GM23338 (cell line): ENCODE measurements at regions not wholly inside any gene's neighbourhood (a gene's known extent, or its start where the extent isn't known, plus 50 kb on each side); places are given as distances from the start of the nearest gene placed in this dataset.

ENCODE experiments used
- ATAC-seq: fragments of 200-7000 bp; cut with Tn5 transposase; 3 replicates; pipeline ENCODE4 v1.9.1; 2020
- DNase-seq: peaks from one replicate; pipeline ENCODE4 v3.0.0-alpha.2; 2015; ENCODE audit warnings: low spot score
- H2AFZ ChIP-seq: fragments of 200-600 bp; sonication (generic); 2 replicates; pipeline ENCODE4 v1.8.0; 2016; ENCODE audit warnings: antibody characterized with exemption, mild to moderate bottlenecking, moderate library complexity
- H3F3A ChIP-seq: fragments of 200-600 bp; sonication (generic); replicated peaks from 2 replicates; pipeline ENCODE4 v1.8.0; 2017; ENCODE audit warnings: antibody characterized with exemption, mixed run types, low read depth
- H3K27ac ChIP-seq: fragments of 200-600 bp; sonication (generic); 2 replicates; pipeline ENCODE4 v1.6.1; 2016; ENCODE audit warnings: low read depth
- H3K27me3 ChIP-seq: fragments of 200-600 bp; sonication (generic); 2 replicates; pipeline ENCODE4 v1.8.0; 2016; ENCODE audit warnings: mild to moderate bottlenecking, mixed run types, moderate library complexity; ENCODE audit not compliant: insufficient read depth
- H3K36me3 ChIP-seq: fragments of 200-600 bp; sonication (generic); 2 replicates; pipeline ENCODE4 v1.8.0; 2016; ENCODE audit warnings: mild to moderate bottlenecking; ENCODE audit not compliant: insufficient read depth
- H3K4me1 ChIP-seq: fragments of 200-600 bp; sonication (generic); 2 replicates; pipeline ENCODE4 v1.8.0; 2016; ENCODE audit warnings: mild to moderate bottlenecking, moderate library complexity; ENCODE audit not compliant: insufficient read depth
- H3K4me2 ChIP-seq: fragments of 200-600 bp; sonication (generic); 2 replicates; pipeline ENCODE4 v1.7.1; 2017; ENCODE audit warnings: mixed run types
- H3K4me3 ChIP-seq: fragments of 200-600 bp; sonication (generic); 2 replicates; pipeline ENCODE4 v1.6.1; 2016; ENCODE audit warnings: mixed run types
- H3K79me2 ChIP-seq: fragments of 200-600 bp; sonication (generic); replicated peaks from 2 replicates; pipeline ENCODE4 v1.8.0; 2017; ENCODE audit warnings: mild to moderate bottlenecking; ENCODE audit not compliant: insufficient read depth
- H3K9me2 ChIP-seq: fragments of 200-600 bp; sonication (generic); 2 replicates; pipeline ENCODE4 v1.8.0; 2017; ENCODE audit not compliant: insufficient read depth
- H4K20me1 ChIP-seq: fragments of 200-600 bp; sonication (generic); replicated peaks from 2 replicates; pipeline ENCODE4 v1.8.0; 2017; ENCODE audit warnings: mild to moderate bottlenecking; ENCODE audit not compliant: insufficient read depth
- H3K27ac Mint-ChIP-seq: 2 replicates; pipeline ENCODE4 v1.8.0; 2020; ENCODE audit warnings: inconsistent platforms, mild to moderate bottlenecking, moderate library complexity, mixed read lengths
- H3K27me3 Mint-ChIP-seq: 3 replicates; pipeline ENCODE4 v1.8.0; 2022; ENCODE audit warnings: low read depth, mild to moderate bottlenecking, moderate library complexity, mixed read lengths, inconsistent platforms; ENCODE audit not compliant: insufficient read depth, poor library complexity
- H3K36me3 Mint-ChIP-seq: 3 replicates; pipeline ENCODE4 v1.8.0; 2021; ENCODE audit warnings: low read depth, mild to moderate bottlenecking, inconsistent platforms, moderate library complexity, mixed read lengths
- H3K4me1 Mint-ChIP-seq: 3 replicates; pipeline ENCODE4 v1.8.0; 2020; ENCODE audit warnings: mild to moderate bottlenecking, inconsistent platforms, mixed read lengths
- H3K4me3 Mint-ChIP-seq: 3 replicates; pipeline ENCODE4 v1.8.0; 2021; ENCODE audit warnings: moderate library complexity, mild to moderate bottlenecking, inconsistent platforms, mixed read lengths
- H3K9me3 Mint-ChIP-seq: 3 replicates; pipeline ENCODE4 v1.8.0; 2020; ENCODE audit warnings: moderate library complexity, mild to moderate bottlenecking, inconsistent platforms, mixed read lengths
- CREB1 ChIP-seq: fragments of 250-450 bp; sonication (Bioruptor Pico); IDR thresholded peaks from 2 replicates; pipeline ENCODE4 v1.5.0; 2020; ENCODE audit warnings: low read depth, mild to moderate bottlenecking, moderate library complexity
- EZH2 ChIP-seq: fragments of 200-600 bp; sonication (generic); IDR thresholded peaks from one replicate; pipeline ENCODE4 v1.8.0; 2017; ENCODE audit warnings: antibody characterized with exemption, mild to moderate bottlenecking, low read depth; ENCODE audit not compliant: unreplicated experiment
- JUNB ChIP-seq: IDR thresholded peaks from one replicate; pipeline ENCODE4 v1.6.1; 2016; ENCODE audit warnings: antibody characterized with exemption; ENCODE audit not compliant: unreplicated experiment
- NANOG ChIP-seq: IDR thresholded peaks from 2 replicates; pipeline ENCODE4 v1.6.1; 2016; ENCODE audit warnings: antibody characterized with exemption, borderline replicate concordance
- POLR2AphosphoS5 ChIP-seq: IDR thresholded peaks from 2 replicates; pipeline ENCODE4 v1.6.1; 2016; ENCODE audit warnings: antibody characterized with exemption, low read depth
- STAT1 ChIP-seq: IDR thresholded peaks from one replicate; pipeline ENCODE4 v1.6.1; 2016; ENCODE audit warnings: antibody characterized with exemption; ENCODE audit not compliant: unreplicated experiment
- ZNF114 ChIP-seq: fragments of 250-450 bp; sonication (Bioruptor Pico); IDR thresholded peaks from 2 replicates; pipeline ENCODE4 v1.5.0; 2020; ENCODE audit warnings: mild to moderate bottlenecking, moderate library complexity
- ZNF331 ChIP-seq: fragments of 250-450 bp; sonication (Bioruptor Pico); IDR thresholded peaks from 2 replicates; pipeline ENCODE4 v1.5.0; 2020; ENCODE audit warnings: low read depth, mild to moderate bottlenecking, moderate library complexity
- TF ChIP-seq, protein P1 (sequence below): IDR thresholded peaks from 2 replicates; pipeline ENCODE4 v1.6.1; 2016; ENCODE audit warnings: antibody characterized with exemption
- TF ChIP-seq, protein P2 (sequence below): IDR thresholded peaks from one replicate; pipeline ENCODE4 v1.6.1; 2018; ENCODE audit warnings: antibody characterized with exemption; ENCODE audit not compliant: unreplicated experiment
- TF ChIP-seq, protein P3 (sequence below): fragments of 250-450 bp; sonication (Bioruptor Pico); IDR thresholded peaks from 2 replicates; pipeline ENCODE4 v1.5.0; 2020; ENCODE audit warnings: mild to moderate bottlenecking, moderate library complexity
- TF ChIP-seq, protein P4 (sequence below), 2 experiments: fragments of 200-600 bp in 1 of 2; sonication (generic) in 1 of 2; conservative IDR thresholded peaks; 2 replicates each; pipeline versions ENCODE4 v1.5.1 to v1.6.1; 2016 to 2017; ENCODE audit warnings: antibody characterized with exemption in 2 of 2, low read depth in 2 of 2, mild to moderate bottlenecking in 2 of 2, moderate library complexity in 1 of 2

DNA sequence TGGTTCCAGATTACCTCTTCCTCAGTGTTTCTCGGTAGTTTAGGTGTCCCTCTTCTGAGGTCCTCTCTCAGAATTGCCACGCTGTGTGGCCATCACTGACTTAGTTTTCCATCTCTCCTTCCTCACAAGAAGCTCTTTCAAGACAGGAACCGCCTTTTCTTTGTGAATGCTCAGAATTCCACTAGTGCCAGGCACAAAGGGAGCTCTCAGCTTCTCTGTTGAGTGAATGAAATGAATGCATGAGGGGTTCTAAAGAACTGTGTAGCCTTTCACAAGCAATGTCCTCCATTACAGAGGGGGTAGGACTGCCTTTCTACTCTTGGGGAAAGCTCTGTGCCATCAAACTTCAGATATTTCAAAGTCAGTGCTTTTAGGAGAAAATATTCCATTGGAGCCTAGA is 546.8 kb downstream of the RWDD3 start:
- Mint-ChIP-seq H3K4me3 (no peak overlapping the region), H3K27ac (no peak overlapping the region), H3K27me3 (peaks cover 4% of the 10 kb centered on the region), H3K36me3 (no peaks in the 10 kb centered on the region; the same call in 2 of the 3 replicates), H3K9me3 (no peaks in the 10 kb centered on the region; the same call in 2 of the 3 replicates), H3K4me1 (peaks cover 12% of the 10 kb centered on the region; the same call in 2 of the 3 replicates)
- Histone ChIP-seq H3K4me3 (no peak overlapping the region), H3K27ac (no peak overlapping the region), H4K20me1 (no peaks in the 10 kb centered on the region), H3K4me2 (no peak overlapping the region), H3F3A (no peaks in the 10 kb centered on the region), H3K4me1 (peaks cover 9% of the 10 kb centered on the region; the same call in 1 of the 2 replicates), H2AFZ (peak overlapping the region; percentile 85), H3K27me3 (no peaks in the 10 kb centered on the region), H3K36me3 (no peaks in the 10 kb centered on the region), H3K79me2 (no peaks in the 10 kb centered on the region), H3K9me2 (peaks cover 32% of the 10 kb centered on the region)
- DNase-seq (peak; percentile 2), ATAC-seq (no peak)
- TF ChIP-seq CREB1 (CRISPR knock-in tag): no peak
- TF ChIP-seq, protein P1, sequence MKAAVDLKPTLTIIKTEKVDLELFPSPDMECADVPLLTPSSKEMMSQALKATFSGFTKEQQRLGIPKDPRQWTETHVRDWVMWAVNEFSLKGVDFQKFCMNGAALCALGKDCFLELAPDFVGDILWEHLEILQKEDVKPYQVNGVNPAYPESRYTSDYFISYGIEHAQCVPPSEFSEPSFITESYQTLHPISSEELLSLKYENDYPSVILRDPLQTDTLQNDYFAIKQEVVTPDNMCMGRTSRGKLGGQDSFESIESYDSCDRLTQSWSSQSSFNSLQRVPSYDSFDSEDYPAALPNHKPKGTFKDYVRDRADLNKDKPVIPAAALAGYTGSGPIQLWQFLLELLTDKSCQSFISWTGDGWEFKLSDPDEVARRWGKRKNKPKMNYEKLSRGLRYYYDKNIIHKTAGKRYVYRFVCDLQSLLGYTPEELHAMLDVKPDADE: no peak
- TF ChIP-seq EZH2: no peak
- TF ChIP-seq STAT1: no peak
- TF ChIP-seq, protein P2, sequence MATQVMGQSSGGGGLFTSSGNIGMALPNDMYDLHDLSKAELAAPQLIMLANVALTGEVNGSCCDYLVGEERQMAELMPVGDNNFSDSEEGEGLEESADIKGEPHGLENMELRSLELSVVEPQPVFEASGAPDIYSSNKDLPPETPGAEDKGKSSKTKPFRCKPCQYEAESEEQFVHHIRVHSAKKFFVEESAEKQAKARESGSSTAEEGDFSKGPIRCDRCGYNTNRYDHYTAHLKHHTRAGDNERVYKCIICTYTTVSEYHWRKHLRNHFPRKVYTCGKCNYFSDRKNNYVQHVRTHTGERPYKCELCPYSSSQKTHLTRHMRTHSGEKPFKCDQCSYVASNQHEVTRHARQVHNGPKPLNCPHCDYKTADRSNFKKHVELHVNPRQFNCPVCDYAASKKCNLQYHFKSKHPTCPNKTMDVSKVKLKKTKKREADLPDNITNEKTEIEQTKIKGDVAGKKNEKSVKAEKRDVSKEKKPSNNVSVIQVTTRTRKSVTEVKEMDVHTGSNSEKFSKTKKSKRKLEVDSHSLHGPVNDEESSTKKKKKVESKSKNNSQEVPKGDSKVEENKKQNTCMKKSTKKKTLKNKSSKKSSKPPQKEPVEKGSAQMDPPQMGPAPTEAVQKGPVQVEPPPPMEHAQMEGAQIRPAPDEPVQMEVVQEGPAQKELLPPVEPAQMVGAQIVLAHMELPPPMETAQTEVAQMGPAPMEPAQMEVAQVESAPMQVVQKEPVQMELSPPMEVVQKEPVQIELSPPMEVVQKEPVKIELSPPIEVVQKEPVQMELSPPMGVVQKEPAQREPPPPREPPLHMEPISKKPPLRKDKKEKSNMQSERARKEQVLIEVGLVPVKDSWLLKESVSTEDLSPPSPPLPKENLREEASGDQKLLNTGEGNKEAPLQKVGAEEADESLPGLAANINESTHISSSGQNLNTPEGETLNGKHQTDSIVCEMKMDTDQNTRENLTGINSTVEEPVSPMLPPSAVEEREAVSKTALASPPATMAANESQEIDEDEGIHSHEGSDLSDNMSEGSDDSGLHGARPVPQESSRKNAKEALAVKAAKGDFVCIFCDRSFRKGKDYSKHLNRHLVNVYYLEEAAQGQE: no peak
- no peak for TF ChIP-seq ZNF331
- no peak for TF ChIP-seq JUNB
- TF ChIP-seq NANOG: no peak
- TF ChIP-seq POLR2AphosphoS5: no peak
- no peak for TF ChIP-seq ZNF114 (CRISPR knock-in tag)
- TF ChIP-seq, protein P3, sequence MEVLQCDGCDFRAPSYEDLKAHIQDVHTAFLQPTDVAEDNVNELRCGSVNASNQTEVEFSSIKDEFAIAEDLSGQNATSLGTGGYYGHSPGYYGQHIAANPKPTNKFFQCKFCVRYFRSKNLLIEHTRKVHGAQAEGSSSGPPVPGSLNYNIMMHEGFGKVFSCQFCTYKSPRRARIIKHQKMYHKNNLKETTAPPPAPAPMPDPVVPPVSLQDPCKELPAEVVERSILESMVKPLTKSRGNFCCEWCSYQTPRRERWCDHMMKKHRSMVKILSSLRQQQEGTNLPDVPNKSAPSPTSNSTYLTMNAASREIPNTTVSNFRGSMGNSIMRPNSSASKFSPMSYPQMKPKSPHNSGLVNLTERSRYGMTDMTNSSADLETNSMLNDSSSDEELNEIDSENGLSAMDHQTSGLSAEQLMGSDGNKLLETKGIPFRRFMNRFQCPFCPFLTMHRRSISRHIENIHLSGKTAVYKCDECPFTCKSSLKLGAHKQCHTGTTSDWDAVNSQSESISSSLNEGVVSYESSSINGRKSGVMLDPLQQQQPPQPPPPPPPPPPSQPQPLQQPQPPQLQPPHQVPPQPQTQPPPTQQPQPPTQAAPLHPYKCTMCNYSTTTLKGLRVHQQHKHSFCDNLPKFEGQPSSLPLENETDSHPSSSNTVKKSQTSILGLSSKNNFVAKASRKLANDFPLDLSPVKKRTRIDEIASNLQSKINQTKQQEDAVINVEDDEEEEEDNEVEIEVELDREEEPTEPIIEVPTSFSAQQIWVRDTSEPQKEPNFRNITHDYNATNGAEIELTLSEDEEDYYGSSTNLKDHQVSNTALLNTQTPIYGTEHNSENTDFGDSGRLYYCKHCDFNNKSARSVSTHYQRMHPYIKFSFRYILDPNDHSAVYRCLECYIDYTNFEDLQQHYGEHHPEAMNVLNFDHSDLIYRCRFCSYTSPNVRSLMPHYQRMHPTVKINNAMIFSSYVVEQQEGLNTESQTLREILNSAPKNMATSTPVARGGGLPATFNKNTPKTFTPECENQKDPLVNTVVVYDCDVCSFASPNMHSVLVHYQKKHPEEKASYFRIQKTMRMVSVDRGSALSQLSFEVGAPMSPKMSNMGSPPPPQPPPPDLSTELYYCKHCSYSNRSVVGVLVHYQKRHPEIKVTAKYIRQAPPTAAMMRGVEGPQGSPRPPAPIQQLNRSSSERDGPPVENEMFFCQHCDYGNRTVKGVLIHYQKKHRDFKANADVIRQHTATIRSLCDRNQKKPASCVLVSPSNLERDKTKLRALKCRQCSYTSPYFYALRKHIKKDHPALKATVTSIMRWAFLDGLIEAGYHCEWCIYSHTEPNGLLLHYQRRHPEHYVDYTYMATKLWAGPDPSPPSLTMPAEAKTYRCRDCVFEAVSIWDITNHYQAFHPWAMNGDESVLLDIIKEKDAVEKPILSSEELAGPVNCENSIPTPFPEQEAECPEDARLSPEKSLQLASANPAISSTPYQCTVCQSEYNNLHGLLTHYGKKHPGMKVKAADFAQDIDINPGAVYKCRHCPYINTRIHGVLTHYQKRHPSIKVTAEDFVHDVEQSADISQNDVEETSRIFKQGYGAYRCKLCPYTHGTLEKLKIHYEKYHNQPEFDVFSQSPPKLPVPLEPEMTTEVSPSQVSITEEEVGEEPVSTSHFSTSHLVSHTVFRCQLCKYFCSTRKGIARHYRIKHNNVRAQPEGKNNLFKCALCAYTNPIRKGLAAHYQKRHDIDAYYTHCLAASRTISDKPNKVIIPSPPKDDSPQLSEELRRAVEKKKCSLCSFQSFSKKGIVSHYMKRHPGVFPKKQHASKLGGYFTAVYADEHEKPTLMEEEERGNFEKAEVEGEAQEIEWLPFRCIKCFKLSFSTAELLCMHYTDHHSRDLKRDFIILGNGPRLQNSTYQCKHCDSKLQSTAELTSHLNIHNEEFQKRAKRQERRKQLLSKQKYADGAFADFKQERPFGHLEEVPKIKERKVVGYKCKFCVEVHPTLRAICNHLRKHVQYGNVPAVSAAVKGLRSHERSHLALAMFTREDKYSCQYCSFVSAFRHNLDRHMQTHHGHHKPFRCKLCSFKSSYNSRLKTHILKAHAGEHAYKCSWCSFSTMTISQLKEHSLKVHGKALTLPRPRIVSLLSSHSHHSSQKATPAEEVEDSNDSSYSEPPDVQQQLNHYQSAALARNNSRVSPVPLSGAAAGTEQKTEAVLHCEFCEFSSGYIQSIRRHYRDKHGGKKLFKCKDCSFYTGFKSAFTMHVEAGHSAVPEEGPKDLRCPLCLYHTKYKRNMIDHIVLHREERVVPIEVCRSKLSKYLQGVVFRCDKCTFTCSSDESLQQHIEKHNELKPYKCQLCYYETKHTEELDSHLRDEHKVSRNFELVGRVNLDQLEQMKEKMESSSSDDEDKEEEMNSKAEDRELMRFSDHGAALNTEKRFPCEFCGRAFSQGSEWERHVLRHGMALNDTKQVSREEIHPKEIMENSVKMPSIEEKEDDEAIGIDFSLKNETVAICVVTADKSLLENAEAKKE (CRISPR knock-in tag): no peak
- TF ChIP-seq, protein P4, sequence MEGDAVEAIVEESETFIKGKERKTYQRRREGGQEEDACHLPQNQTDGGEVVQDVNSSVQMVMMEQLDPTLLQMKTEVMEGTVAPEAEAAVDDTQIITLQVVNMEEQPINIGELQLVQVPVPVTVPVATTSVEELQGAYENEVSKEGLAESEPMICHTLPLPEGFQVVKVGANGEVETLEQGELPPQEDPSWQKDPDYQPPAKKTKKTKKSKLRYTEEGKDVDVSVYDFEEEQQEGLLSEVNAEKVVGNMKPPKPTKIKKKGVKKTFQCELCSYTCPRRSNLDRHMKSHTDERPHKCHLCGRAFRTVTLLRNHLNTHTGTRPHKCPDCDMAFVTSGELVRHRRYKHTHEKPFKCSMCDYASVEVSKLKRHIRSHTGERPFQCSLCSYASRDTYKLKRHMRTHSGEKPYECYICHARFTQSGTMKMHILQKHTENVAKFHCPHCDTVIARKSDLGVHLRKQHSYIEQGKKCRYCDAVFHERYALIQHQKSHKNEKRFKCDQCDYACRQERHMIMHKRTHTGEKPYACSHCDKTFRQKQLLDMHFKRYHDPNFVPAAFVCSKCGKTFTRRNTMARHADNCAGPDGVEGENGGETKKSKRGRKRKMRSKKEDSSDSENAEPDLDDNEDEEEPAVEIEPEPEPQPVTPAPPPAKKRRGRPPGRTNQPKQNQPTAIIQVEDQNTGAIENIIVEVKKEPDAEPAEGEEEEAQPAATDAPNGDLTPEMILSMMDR (conservative IDR thresholded peaks at IDR 0.05; ENCODE audit: low read depth in 2 of 2): no peak
